Activated T-cell treated with anti-CD3 and anti-CD28 coated beads, Interleukin-2, amount 50 U/mL, for 1 hour (primary cell): ENCODE measurements at regions not wholly inside any gene's neighbourhood (a gene's known extent, or its start where the extent isn't known, plus 50 kb on each side); places are given as distances from the start of the nearest gene placed in this dataset.
"Not testable (repeated sequence)": the region's sequence is repeated elsewhere in the genome, so short reads cannot be mapped to it uniquely, and the experiment has no call there.

Experiments used
- DNase-seq: peaks from one replicate; pipeline ENCODE4 v3.0.0-alpha.2; 2020

GRCh38 chr9:42656789-42657188 lies 473.3 kb downstream of the SPATA31A6 start:
- DNase-seq = not testable (repeated sequence)

- not testable (repeated sequence) for DNase-seq
These were observed 474.0 kb downstream of the SPATA31A6 start for GRCh38 chr9:42657496-42657895.

- not testable (repeated sequence) for DNase-seq
These were observed 513.7 kb downstream of the SPATA31A6 start for GRCh38 chr9:42697146-42697545.

- not testable (repeated sequence) for DNase-seq
These were observed 519.4 kb downstream of the SPATA31A6 start for GRCh38 chr9:42702890-42703289.

- peak; percentile 57 for DNase-seq
These were observed 541.7 kb downstream of the SPATA31A6 start for GRCh38 chr9:42724841-42725835.

GRCh38 chr9:42743030-42743814 lies 559.8 kb downstream of the SPATA31A6 start:
- peak; percentile 67 for DNase-seq

- DNase-seq = not testable (repeated sequence)
These were observed 573.8 kb downstream of the SPATA31A6 start for GRCh38 chr9:42757251-42757650.

- DNase-seq = not testable (repeated sequence)
These were observed 575.9 kb downstream of the SPATA31A6 start for GRCh38 chr9:42759320-42759719.

- not testable (repeated sequence) for DNase-seq
These were observed 598.7 kb downstream of the SPATA31A6 start for GRCh38 chr9:42782201-42782600.

GRCh38 chr9:42792725-42793124 lies 609.3 kb downstream of the SPATA31A6 start:
- DNase-seq = not testable (repeated sequence)

- DNase-seq = not testable (repeated sequence)
These were observed 615.1 kb downstream of the SPATA31A6 start for GRCh38 chr9:42798571-42798970.

GRCh38 chr9:42802716-42803115 lies 619.3 kb downstream of the SPATA31A6 start:
- not testable (repeated sequence) for DNase-seq

GRCh38 chr9:42806674-42807073 lies 623.2 kb downstream of the SPATA31A6 start:
- not testable (repeated sequence) for DNase-seq

- DNase-seq = not testable (repeated sequence)
These were observed 638.0 kb downstream of the SPATA31A6 start for GRCh38 chr9:42821468-42821867.

- not testable (repeated sequence) for DNase-seq
These were observed 664.7 kb downstream of the SPATA31A6 start for GRCh38 chr9:42848156-42848555.

- DNase-seq = not testable (repeated sequence)
These were observed 667.6 kb downstream of the SPATA31A6 start for GRCh38 chr9:42850896-42851693.

GRCh38 chr9:42851701-42852100 lies 668.2 kb downstream of the SPATA31A6 start:
- DNase-seq = not testable (repeated sequence)

GRCh38 chr9:42852133-42852930 lies 668.9 kb downstream of the SPATA31A6 start:
- not testable (repeated sequence) for DNase-seq

GRCh38 chr9:42860133-42860532 lies 676.7 kb downstream of the SPATA31A6 start:
- not testable (repeated sequence) for DNase-seq

- DNase-seq = not testable (repeated sequence)
These were observed 679.0 kb downstream of the SPATA31A6 start for GRCh38 chr9:42862465-42862864.
